ENCODE measurements at regions not wholly inside any gene's neighbourhood (a gene's known extent, or its start where the extent isn't known, plus 50 kb on each side); places are given as distances from the start of the nearest gene placed in this dataset.

GRCh38 chr1:57655161-57655560 is 231.3 kb upstream of the DAB1 start:
- TF ChIP-seq, protein P1, sequence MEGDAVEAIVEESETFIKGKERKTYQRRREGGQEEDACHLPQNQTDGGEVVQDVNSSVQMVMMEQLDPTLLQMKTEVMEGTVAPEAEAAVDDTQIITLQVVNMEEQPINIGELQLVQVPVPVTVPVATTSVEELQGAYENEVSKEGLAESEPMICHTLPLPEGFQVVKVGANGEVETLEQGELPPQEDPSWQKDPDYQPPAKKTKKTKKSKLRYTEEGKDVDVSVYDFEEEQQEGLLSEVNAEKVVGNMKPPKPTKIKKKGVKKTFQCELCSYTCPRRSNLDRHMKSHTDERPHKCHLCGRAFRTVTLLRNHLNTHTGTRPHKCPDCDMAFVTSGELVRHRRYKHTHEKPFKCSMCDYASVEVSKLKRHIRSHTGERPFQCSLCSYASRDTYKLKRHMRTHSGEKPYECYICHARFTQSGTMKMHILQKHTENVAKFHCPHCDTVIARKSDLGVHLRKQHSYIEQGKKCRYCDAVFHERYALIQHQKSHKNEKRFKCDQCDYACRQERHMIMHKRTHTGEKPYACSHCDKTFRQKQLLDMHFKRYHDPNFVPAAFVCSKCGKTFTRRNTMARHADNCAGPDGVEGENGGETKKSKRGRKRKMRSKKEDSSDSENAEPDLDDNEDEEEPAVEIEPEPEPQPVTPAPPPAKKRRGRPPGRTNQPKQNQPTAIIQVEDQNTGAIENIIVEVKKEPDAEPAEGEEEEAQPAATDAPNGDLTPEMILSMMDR (IDR thresholded peaks at IDR 0.05) = no peak
- TF ChIP-seq ZFX (IDR thresholded peaks at IDR 0.05; ENCODE audit: borderline replicate concordance) = no peak

Measured in 22Rv1 (cell line).